ENCODE measurements at regions not wholly inside any gene's neighbourhood (a gene's known extent, or its start where the extent isn't known, plus 50 kb on each side); places are given as distances from the start of the nearest gene placed in this dataset.

GRCh38 chr3:153036846-153037245 lies 125.2 kb upstream of the RAP2B start:
- TF ChIP-seq, protein P1, sequence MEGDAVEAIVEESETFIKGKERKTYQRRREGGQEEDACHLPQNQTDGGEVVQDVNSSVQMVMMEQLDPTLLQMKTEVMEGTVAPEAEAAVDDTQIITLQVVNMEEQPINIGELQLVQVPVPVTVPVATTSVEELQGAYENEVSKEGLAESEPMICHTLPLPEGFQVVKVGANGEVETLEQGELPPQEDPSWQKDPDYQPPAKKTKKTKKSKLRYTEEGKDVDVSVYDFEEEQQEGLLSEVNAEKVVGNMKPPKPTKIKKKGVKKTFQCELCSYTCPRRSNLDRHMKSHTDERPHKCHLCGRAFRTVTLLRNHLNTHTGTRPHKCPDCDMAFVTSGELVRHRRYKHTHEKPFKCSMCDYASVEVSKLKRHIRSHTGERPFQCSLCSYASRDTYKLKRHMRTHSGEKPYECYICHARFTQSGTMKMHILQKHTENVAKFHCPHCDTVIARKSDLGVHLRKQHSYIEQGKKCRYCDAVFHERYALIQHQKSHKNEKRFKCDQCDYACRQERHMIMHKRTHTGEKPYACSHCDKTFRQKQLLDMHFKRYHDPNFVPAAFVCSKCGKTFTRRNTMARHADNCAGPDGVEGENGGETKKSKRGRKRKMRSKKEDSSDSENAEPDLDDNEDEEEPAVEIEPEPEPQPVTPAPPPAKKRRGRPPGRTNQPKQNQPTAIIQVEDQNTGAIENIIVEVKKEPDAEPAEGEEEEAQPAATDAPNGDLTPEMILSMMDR (IDR thresholded peaks at IDR 0.05) = no peak
- TF ChIP-seq POLR2A (IDR thresholded peaks at IDR 0.05) = no peak
